K562 (cell line): ENCODE measurements at regions not wholly inside any gene's neighbourhood (a gene's known extent, or its start where the extent isn't known, plus 50 kb on each side); places are given as distances from the start of the nearest gene placed in this dataset.
A peak's percentile ranks its signal among the peaks of the same experiment; 100 is the strongest.

Experiments
- ARID1B ChIP-seq: fragments of 450-650 bp; IDR thresholded peaks from 2 replicates; pipeline ENCODE4 v1.6.1; 2016; ENCODE audit warnings: antibody characterized with exemption, mild to moderate bottlenecking, inconsistent platforms
- CTCF ChIP-seq, 3 experiments: IDR thresholded peaks in 2 of 3; conservative IDR thresholded peaks in 1 of 3; 2 replicates each; pipeline ENCODE4 v1.5.1; 2011 to 2012; ENCODE audit warnings: low read length in 3 of 3, mild to moderate bottlenecking in 3 of 3, control low read depth in 2 of 3, improper control_type of control experiment in 1 of 3, inconsistent platforms in 1 of 3, low read depth in 1 of 3, mixed read lengths in 1 of 3, moderate library complexity in 1 of 3; ENCODE audit not compliant: insufficient read depth in 2 of 3
- ETS1 ChIP-seq: conservative IDR thresholded peaks from 2 replicates; pipeline ENCODE4 v1.6.1; 2011; ENCODE audit warnings: low read depth, mild to moderate bottlenecking, low read length; ENCODE audit not compliant: control insufficient read depth
- HNRNPH1 ChIP-seq: fragments of 200-400 bp; formaldehyde crosslinking; optimal IDR thresholded peaks from 2 replicates; pipeline ENCODE3; 2017; ENCODE audit warnings: low read depth, mild to moderate bottlenecking, low read length, moderate library complexity
- ILK ChIP-seq: fragments of 450-650 bp; IDR thresholded peaks from 2 replicates; pipeline ENCODE4 v1.6.1; 2016; ENCODE audit warnings: missing genetic modification characterization, low read depth, mild to moderate bottlenecking, missing compliant biosample characterization, moderate library complexity, borderline replicate concordance
- MAFF ChIP-seq: IDR thresholded peaks from 2 replicates; pipeline ENCODE4 v1.6.1; 2012; ENCODE audit warnings: low read length, improper control_type of control experiment
- MAFG ChIP-seq: fragments of 450-650 bp; conservative IDR thresholded peaks from 2 replicates; pipeline ENCODE4 v1.6.1; 2016; ENCODE audit warnings: missing genetic modification characterization, missing compliant biosample characterization
- MAFK ChIP-seq: IDR thresholded peaks from 2 replicates; pipeline ENCODE4 v1.6.1; 2011; ENCODE audit warnings: low read length, improper control_type of control experiment
- NFATC3 ChIP-seq: fragments of 450-650 bp; IDR thresholded peaks from 2 replicates; pipeline ENCODE4 v1.6.1; 2017; ENCODE audit warnings: mild to moderate bottlenecking
- PKNOX1 ChIP-seq: fragments of 450-650 bp; IDR thresholded peaks from 2 replicates; pipeline ENCODE4 v1.6.1; 2016
- POLR2A ChIP-seq: fragments of 450-650 bp; conservative IDR thresholded peaks from 2 replicates; pipeline ENCODE4 v1.6.1; 2016
- POLR2AphosphoS2 ChIP-seq: IDR thresholded peaks from 2 replicates; pipeline ENCODE4 v1.6.1; 2012; ENCODE audit warnings: low read length, improper control_type of control experiment
- PRPF4 ChIP-seq: fragments of 200-400 bp; formaldehyde crosslinking; IDR thresholded peaks from one replicate; pipeline ENCODE4 v1.6.1; 2017; ENCODE audit warnings: low read length, low read depth, mild to moderate bottlenecking; ENCODE audit not compliant: insufficient read depth, poor library complexity, severe bottlenecking
- RAD21 ChIP-seq, 2 experiments: fragments of 250-450 bp in 1 of 2; fragments of 450-650 bp in 1 of 2; sonication (Bioruptor Pico) in 1 of 2; formaldehyde crosslinking in 1 of 2; IDR thresholded peaks in 1 of 2; conservative IDR thresholded peaks in 1 of 2; 2 replicates each; pipeline versions ENCODE4 v1.4.0 to v1.8.0; 2020 to 2022; ENCODE audit warnings: mild to moderate bottlenecking in 2 of 2, moderate library complexity in 1 of 2
- YY1 ChIP-seq, 3 experiments: IDR thresholded peaks; 2 replicates each; pipeline ENCODE4 v1.6.1; 2011; ENCODE audit warnings: low read length in 2 of 3, mild to moderate bottlenecking in 2 of 3, moderate library complexity in 2 of 3, borderline replicate concordance in 1 of 3, control low read depth in 1 of 3, low read depth in 1 of 3; ENCODE audit not compliant: insufficient read depth in 3 of 3, insufficient replicate concordance in 2 of 3, control insufficient read depth in 1 of 3, insufficient read length in 1 of 3; ENCODE audit errors: extremely low read depth in 1 of 3
- ZBTB7A ChIP-seq: IDR thresholded peaks from 2 replicates; pipeline ENCODE4 v1.6.1; 2011; ENCODE audit warnings: low read depth, mild to moderate bottlenecking, low read length, moderate library complexity, borderline replicate concordance; ENCODE audit not compliant: control insufficient read depth
- ZFP36 ChIP-seq: fragments of 150-350 bp; IDR thresholded peaks from 2 replicates; pipeline ENCODE4 v1.6.1; 2018; ENCODE audit warnings: low read length, low read depth; ENCODE audit not compliant: partially characterized antibody
- ZNF395 ChIP-seq: fragments of 200-800 bp; sonication (Bioruptor generic); IDR thresholded peaks from 2 replicates; pipeline ENCODE4 v1.6.1; 2017; ENCODE audit warnings: missing genetic modification characterization, missing compliant biosample characterization
- ZNF589 ChIP-seq: fragments of 200-800 bp; sonication (Bioruptor generic); IDR thresholded peaks from 2 replicates; pipeline ENCODE4 v1.6.1; 2016; ENCODE audit warnings: low read depth, missing genetic modification characterization, missing compliant biosample characterization
- ZNF766 ChIP-seq: fragments of 200-800 bp; sonication (Bioruptor generic); conservative IDR thresholded peaks from 2 replicates; pipeline ENCODE4 v1.6.1; 2016; ENCODE audit warnings: missing genetic modification characterization, missing compliant biosample characterization

- no peak for TF ChIP-seq ETS1
- no peak for TF ChIP-seq ZBTB7A
- TF ChIP-seq PRPF4: no peak
- TF ChIP-seq NFATC3: no peak
- TF ChIP-seq ZNF589: no peak
- no peak for TF ChIP-seq YY1 (IDR thresholded peaks at IDR 0.05; ENCODE audit: borderline replicate concordance in 1 of 3, control insufficient read depth in 1 of 3, extremely low read depth in 1 of 3, insufficient read depth in 3 of 3, insufficient read length in 1 of 3, insufficient replicate concordance in 2 of 3, low read depth in 1 of 3, low read length in 2 of 3)
- TF ChIP-seq ZNF766 (CRISPR knock-in tag): no peak
- TF ChIP-seq MAFK: peak; percentile 91
- 0 out of 2 replicates have a peak, but pooled peaks have one; percentile 3 for TF ChIP-seq ZNF395 (CRISPR knock-in tag)
- TF ChIP-seq POLR2A: no peak
- no peak for TF ChIP-seq HNRNPH1
- 0 out of 2 replicates have a peak, but pooled peaks have one; percentile 0 for TF ChIP-seq ARID1B
- TF ChIP-seq PKNOX1: 0 out of 2 replicates have a peak, but pooled peaks have one; percentile 14
- peak in 1 of 2 experiments; percentile 37; a peak in 3 of 4 replicates for TF ChIP-seq RAD21 (CRISPR knock-in tag; conservative IDR thresholded peaks at IDR 0.05 in 1 of 2, IDR thresholded peaks at IDR 0.05 in 1 of 2)
- TF ChIP-seq ILK (tag): no peak
- TF ChIP-seq ZFP36: no peak
- no peak for TF ChIP-seq POLR2AphosphoS2
- peak; percentile 95 for TF ChIP-seq MAFG (tag)
- TF ChIP-seq CTCF (IDR thresholded peaks at IDR 0.05 in 2 of 3, conservative IDR thresholded peaks at IDR 0.05 in 1 of 3; ENCODE audit: insufficient read depth in 2 of 3, low read depth in 1 of 3, low read length in 3 of 3): 0 out of 6 replicates have a peak, but pooled peaks of 2 of the 3 experiments have one; percentile 3 to 19
- peak; percentile 93 for TF ChIP-seq MAFF
Observed at GRCh38 chr12:32036477-32037263, 70.0 kb upstream of the BICD1 start (continued).
